HG03565 (cell line): ENCODE measurements at regions not wholly inside any gene's neighbourhood (a gene's known extent, or its start where the extent isn't known, plus 50 kb on each side); places are given as distances from the start of the nearest gene placed in this dataset.
"Not testable (repeated sequence)": the region's sequence is repeated elsewhere in the genome, so short reads cannot be mapped to it uniquely, and the experiment has no call there.

Experiments
- ATAC-seq: cut with Tn5 transposase; IDR thresholded peaks from one replicate; pipeline ENCODE4 v1.9.1; 2021; ENCODE audit warnings: mild to moderate bottlenecking, moderate library complexity; ENCODE audit not compliant: unreplicated experiment

- ATAC-seq: no peak
Observed at GRCh38 chr5:116785106-116785505, 210.5 kb upstream of the SEMA6A start.

DNA sequence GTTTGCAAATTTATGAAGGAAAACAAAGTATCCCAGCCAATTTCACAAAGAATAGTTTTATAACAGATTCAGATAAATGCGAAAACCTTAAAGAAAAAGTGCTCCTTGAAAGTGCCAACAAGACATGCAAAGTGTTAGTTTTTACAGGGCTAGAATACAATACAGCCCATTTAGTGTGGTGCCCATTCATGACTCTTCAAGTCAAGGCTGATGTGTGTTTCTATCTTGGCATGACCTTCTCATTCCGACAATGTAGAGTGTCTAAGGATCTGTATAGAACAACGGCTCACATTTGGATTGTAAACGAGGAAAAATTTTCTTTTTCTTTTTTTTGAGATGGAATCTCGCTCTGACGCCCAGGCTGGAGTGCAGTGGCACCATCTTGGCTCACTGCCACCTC is 205.2 kb upstream of the SEMA6A start:
- ATAC-seq: no peak

GRCh38 chr5:116778651-116779280 is 204.1 kb upstream of the SEMA6A start:
- no peak for ATAC-seq

- ATAC-seq: no peak
Observed at GRCh38 chr5:116778032-116778431, 203.4 kb upstream of the SEMA6A start.

DNA sequence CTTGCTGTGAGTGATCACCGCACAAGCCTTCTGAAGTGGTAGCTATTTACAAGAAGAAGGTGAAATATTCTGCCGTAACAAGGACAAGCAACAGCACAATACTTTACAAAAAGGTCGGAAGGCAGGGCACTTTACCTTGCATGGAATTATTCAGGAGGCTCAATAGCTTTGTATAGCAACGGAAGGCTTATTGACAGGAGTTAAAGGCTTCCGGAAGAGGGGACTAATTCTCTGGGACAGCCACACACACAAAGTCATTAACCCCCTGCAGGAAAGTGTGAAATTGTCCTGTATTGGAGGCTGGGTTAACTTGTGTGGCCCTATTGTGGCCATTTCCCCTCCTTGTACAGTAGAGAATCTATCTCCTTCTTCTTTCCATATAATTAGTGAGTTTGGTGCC is 199.3 kb upstream of the SEMA6A start:
- no peak for ATAC-seq

DNA sequence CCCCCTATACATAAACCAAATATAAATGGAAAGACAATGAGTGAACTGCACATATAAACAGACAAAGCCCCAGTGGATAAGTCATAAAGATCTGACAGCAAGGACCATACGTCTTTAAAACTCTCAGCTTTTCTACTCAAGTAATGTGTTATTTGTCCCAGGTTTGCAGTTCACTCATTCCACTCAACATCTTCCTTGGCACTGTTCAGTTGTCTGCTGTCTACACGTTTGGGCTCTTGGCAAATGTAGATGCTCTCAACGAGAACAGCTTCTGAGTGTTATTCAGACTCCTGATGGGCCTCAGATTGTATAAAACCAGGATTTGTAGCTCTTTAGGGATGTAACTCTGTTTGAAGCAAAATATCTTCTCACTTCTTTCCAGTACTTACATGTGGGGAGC is 198.2 kb upstream of the SEMA6A start:
- ATAC-seq: no peak

DNA sequence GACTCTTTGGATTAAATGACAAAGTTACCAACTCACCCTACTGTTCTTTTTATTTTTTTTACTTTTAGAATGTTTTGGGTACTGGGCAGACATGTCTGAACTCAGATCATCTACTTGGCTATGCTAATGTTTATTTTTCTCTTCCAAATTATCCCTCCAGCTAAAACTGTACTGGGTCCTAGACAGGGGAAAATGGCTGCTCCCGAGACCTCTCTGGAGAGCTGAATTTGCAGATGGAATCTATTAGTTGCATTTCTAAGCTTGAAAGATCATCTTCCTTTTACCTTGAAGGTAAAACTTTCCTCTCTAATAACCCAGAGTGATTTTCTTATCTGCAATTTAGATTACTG is 197.5 kb upstream of the SEMA6A start:
- no peak for ATAC-seq

DNA sequence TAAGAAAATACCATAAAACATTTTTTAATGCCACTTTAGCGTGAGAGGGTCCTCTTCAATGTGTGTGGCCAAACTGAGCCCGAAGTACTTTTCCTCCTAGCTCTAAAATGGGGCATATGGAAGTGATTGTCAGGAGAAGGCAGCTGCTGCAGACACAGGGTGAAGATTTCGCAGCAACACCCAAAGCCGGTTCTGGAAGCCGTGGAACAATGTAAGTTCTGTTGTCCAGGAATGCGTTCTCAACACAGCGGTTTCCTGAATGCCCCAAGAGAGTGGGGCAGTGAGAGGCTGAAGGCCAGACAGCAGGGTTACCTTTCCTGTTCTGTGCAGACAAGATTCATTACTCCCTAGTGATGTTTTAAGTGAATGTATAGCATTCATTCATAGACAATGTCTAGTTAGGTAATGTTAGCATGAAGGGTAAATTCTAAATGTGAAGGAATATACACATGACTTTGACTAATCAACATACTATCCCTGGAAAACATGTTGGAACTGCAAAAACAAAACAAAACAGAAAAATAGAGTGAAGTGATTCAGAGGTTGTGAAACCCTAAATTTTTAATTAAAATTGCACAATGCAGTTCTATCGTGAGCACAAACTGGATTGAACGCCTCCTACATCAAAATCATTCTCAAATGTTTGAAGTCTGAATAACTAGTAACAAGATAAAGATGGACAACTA is 197.0 kb upstream of the SEMA6A start:
- no peak for ATAC-seq

DNA sequence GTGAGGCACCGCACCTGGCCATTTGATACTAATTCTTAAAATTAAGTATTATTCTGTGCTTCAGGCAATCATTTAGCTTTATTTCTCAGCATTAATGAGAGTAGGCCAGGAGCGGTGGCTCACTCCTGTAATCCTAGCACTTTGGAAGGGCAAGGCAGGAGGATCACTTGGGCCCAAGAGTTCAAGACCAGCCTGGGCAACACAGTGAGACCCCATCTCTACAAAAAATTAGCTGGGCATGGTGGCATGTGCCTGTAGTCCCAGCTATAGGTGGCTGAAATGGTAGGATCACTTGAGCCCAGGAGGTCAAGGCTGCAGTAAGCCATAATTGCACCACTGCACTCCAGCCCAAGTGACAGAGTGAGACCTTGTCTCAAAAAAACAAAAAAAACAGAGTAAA is 195.3 kb upstream of the SEMA6A start:
- ATAC-seq: not testable (repeated sequence)

- ATAC-seq: no peak
Observed at GRCh38 chr5:116769470-116769869, 194.8 kb upstream of the SEMA6A start.

DNA sequence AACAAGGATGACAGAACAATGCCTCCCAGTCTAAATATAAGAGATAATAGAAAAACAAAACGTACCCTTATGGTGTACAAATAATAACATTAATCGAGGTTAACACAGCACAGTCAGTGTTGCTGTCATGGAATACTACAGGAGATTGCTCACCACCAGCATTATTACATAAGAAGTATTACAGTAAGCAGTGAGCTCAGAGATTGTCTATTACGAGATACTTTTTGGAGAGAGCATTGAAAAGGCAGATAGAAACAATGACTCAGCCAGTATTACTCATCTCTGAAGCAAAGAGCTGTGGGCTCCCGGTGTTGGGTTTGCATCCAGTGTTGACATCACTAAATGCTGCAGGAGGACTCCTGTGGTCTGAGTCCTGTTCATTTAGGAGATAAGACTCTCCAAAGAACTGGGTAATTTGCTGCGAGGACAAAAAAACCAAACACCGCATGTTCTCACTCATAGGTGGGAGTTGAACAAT is 191.9 kb upstream of the SEMA6A start:
- ATAC-seq: peak; percentile 65

GRCh38 chr5:116765441-116765840 is 190.8 kb upstream of the SEMA6A start:
- ATAC-seq: no peak

- ATAC-seq: no peak
Observed at GRCh38 chr5:116764941-116765340, 190.3 kb upstream of the SEMA6A start.

DNA sequence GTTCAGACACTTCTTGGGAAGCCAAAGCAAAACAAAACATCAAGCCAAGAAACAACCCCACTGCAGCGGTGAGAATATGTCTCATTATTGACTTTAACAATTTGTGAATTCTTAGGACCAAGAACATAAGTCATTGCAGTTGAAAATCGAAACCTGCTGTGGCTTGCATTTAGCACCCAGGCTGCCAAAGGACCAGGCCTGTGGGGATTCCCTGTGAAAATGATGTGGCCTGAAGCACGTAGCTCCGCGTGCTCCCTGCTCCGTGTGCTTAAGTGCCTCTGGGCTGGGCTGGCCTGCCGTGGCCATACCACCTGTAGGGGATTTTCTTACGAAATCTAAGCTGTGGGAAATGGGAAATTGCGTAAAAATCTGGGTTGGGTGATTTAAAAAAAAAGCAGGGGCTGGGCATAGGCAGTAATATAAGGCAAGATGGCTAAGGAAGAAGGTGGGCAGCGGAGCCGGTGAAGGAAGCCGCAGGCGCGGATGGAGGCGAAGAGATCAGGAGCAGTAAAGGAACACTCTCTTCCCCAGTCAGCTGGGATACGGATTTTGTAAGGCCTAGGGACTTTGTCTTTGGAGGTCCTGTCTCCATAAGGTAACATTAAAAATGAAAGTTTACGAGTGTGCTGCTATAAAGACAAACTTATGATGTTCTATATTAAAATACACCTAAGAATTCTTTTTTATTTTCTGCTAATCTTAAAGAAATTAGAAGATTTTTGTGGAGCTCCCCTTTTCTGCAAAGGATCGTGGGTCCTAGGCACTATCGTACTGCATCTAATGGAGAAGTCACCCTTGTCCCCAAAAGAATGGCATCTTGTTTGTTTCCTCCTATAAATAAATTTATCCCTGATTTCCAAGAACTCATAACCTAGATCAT is 189.6 kb upstream of the SEMA6A start:
- peak; percentile 63 for ATAC-seq

- no peak for ATAC-seq
Observed at GRCh38 chr5:116759860-116760640, 185.4 kb upstream of the SEMA6A start.

DNA sequence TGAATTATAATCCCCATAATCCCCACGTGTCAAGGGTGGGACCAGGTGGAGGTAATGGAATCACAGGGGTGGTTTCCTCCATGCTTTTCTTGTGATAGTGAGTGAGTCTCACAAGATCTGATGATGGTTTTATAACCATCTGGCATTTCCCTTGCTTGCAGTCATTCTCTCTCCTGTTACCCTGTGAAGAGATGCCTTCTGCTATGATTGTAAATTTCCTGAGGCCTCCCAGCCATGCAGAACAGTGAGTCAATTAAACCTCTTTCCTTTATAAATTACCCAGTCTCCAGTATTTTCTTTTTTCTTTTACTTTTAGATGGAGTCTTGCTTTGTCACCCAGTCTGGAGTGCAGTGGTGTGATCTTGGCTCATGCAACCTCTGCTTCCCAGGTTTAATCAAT is 182.7 kb upstream of the SEMA6A start:
- no peak for ATAC-seq

DNA sequence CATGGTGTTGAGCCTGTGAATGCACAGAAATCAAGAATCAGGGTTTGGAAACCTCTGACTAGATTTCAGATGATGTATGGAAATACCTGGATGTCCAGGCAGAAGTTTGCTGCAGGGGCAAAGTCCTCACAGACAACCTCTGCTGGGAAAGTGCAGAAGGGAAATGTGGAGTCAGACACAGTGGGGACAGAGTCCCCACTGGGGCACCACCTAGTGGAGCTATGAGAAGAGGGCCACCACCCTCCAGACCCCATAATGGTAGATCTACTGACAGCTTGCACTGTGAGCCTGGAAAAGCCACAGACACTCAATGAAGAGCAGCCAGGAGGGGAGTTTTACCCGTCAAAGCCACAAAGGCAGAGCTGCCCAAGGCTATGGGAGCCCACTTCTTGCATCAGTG is 181.9 kb upstream of the SEMA6A start:
- ATAC-seq: no peak

DNA sequence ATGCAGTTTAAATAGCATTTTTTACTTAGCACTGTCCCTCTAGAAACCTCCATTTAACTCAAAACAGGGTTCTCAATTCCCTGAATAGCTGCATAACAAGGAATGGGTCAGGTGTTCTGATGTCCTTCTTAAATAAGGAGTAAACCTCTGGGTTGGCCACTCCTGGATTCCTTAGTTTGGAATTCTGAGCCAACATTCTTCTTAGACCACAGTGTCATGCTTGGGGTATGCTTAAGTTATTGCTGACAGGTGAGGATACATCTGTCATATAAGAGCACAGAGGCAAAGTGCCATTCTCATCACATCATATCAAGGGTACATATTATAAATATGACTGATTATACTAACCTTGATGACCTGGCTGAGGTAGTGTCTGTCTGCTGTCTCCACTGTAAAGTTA is 179.9 kb upstream of the SEMA6A start:
- no peak for ATAC-seq

DNA sequence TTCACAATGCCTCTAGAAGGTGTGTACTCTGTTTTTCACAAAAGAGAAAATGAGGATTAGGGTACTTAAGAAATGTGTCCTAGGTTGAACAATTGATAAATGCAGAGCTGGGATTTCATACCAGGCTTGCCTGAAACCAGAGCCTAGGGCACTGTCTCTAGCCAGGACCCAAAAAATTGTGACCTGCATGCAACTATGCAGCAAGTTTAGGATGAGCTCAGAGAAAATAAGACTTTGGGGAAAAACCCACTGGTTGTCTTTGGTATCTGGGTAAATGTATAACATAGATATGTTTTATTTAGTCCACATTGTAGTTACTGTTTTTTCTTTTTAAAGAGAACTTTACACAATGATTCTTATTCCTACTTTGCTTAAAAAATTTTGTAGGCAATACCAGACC is 177.1 kb upstream of the SEMA6A start:
- ATAC-seq: no peak

- ATAC-seq: no peak
Observed at GRCh38 chr5:116750631-116751580, 176.3 kb upstream of the SEMA6A start.
